ENCODE measurements at regions not wholly inside any gene's neighbourhood (a gene's known extent, or its start where the extent isn't known, plus 50 kb on each side); places are given as distances from the start of the nearest gene placed in this dataset.

- TF ChIP-seq, protein P1, sequence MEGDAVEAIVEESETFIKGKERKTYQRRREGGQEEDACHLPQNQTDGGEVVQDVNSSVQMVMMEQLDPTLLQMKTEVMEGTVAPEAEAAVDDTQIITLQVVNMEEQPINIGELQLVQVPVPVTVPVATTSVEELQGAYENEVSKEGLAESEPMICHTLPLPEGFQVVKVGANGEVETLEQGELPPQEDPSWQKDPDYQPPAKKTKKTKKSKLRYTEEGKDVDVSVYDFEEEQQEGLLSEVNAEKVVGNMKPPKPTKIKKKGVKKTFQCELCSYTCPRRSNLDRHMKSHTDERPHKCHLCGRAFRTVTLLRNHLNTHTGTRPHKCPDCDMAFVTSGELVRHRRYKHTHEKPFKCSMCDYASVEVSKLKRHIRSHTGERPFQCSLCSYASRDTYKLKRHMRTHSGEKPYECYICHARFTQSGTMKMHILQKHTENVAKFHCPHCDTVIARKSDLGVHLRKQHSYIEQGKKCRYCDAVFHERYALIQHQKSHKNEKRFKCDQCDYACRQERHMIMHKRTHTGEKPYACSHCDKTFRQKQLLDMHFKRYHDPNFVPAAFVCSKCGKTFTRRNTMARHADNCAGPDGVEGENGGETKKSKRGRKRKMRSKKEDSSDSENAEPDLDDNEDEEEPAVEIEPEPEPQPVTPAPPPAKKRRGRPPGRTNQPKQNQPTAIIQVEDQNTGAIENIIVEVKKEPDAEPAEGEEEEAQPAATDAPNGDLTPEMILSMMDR (IDR thresholded peaks at IDR 0.05): no peak
- TF ChIP-seq EP300 (IDR thresholded peaks at IDR 0.05) (no peak), POLR2A (IDR thresholded peaks at IDR 0.05) (no peak), POLR2AphosphoS5 (IDR thresholded peaks at IDR 0.05) (no peak)
Observed at GRCh38 chr11:90846628-90847027, 623.8 kb upstream of the CHORDC1 start.
